Neural cell (in vitro differentiated cells): ENCODE measurements at regions not wholly inside any gene's neighbourhood (a gene's known extent, or its start where the extent isn't known, plus 50 kb on each side); places are given as distances from the start of the nearest gene placed in this dataset.

Experiments used
- H2AFZ ChIP-seq: fragments of 200-600, 300-800 bp; sonication (generic), shearing (Covaris generic); 2 replicates; pipeline ENCODE4 v1.6.0; 2014; ENCODE audit warnings: low read depth, mild to moderate bottlenecking, antibody characterized with exemption, low read length, moderate library complexity
- H3F3A ChIP-seq: fragments of 200-600 bp; shearing (Covaris generic); 2 replicates; pipeline ENCODE4 v1.6.1; 2016; ENCODE audit warnings: mild to moderate bottlenecking, moderate library complexity, mixed read lengths, antibody characterized with exemption, low read length; ENCODE audit not compliant: insufficient read depth, poor library complexity, severe bottlenecking
- H3K27ac ChIP-seq: fragments of 200-600, 300-800 bp; sonication (generic), shearing (Covaris generic); 2 replicates; pipeline ENCODE4 v1.5.1; 2014; ENCODE audit warnings: mild to moderate bottlenecking, low read length, moderate library complexity
- H3K27me3 ChIP-seq: fragments of 300-800, 200-600 bp; sonication (generic), shearing (Covaris generic); 2 replicates; pipeline ENCODE4 v1.6.0; 2014; ENCODE audit warnings: mild to moderate bottlenecking, low read depth, low read length, moderate library complexity; ENCODE audit not compliant: insufficient read depth
- H3K36me3 ChIP-seq: fragments of 300-800, 200-600 bp; sonication (generic), shearing (Covaris generic); 2 replicates; pipeline ENCODE4 v1.5.1; 2014; ENCODE audit warnings: mild to moderate bottlenecking, antibody characterized with exemption, low read length, moderate library complexity; ENCODE audit not compliant: insufficient read depth
- H3K4me2 ChIP-seq: fragments of 300-800, 200-600 bp; sonication (generic), shearing (Covaris generic); 2 replicates; pipeline ENCODE4 v1.6.0; 2014; ENCODE audit warnings: mild to moderate bottlenecking, low read length
- H3K4me3 ChIP-seq: fragments of 300-800, 200-600 bp; sonication (generic), shearing (Covaris generic); 2 replicates; pipeline ENCODE4 v1.5.1; 2014; ENCODE audit warnings: mild to moderate bottlenecking, low read length, moderate library complexity
- H3K79me2 ChIP-seq: fragments of 200-600 bp; shearing (Covaris generic); replicated peaks from 2 replicates; pipeline ENCODE4 v1.6.0; 2014; ENCODE audit warnings: mild to moderate bottlenecking, low read length, moderate library complexity; ENCODE audit not compliant: insufficient read depth
- H3K9ac ChIP-seq: fragments of 300-800, 200-600 bp; sonication (generic), shearing (Covaris generic); 2 replicates; pipeline ENCODE4 v1.6.1; 2016; ENCODE audit warnings: mild to moderate bottlenecking, low read length, mixed read lengths
- H3K9me2 ChIP-seq: fragments of 200-600 bp; shearing (Covaris generic); 2 replicates; pipeline ENCODE4 v1.6.1; 2016; ENCODE audit warnings: mild to moderate bottlenecking, low read length, mixed read lengths; ENCODE audit not compliant: insufficient read depth
- H3K9me3 ChIP-seq: fragments of 200-600, 300-800 bp; sonication (generic), shearing (Covaris generic); 2 replicates; pipeline ENCODE4 v1.6.1; 2016; ENCODE audit warnings: mild to moderate bottlenecking, mixed run types, low read length, moderate library complexity, mixed read lengths
- H4K20me1 ChIP-seq: fragments of 200-600 bp; shearing (Covaris generic); 2 replicates; pipeline ENCODE4 v1.6.1; 2016; ENCODE audit warnings: mild to moderate bottlenecking, mixed run types; ENCODE audit not compliant: insufficient read depth
- EP300 ChIP-seq: fragments of 450-650 bp; conservative IDR thresholded peaks from 2 replicates; pipeline ENCODE4 v1.6.1; 2014; ENCODE audit warnings: antibody characterized with exemption, mild to moderate bottlenecking, moderate library complexity; ENCODE audit not compliant: poor library complexity, severe bottlenecking
- EZH2 ChIP-seq: fragments of 200-600, 300-800 bp; shearing (Covaris generic), sonication (generic); IDR thresholded peaks from 2 replicates; pipeline ENCODE4 v1.6.1; 2014; ENCODE audit warnings: antibody characterized with exemption, low read length, borderline replicate concordance, mild to moderate bottlenecking; ENCODE audit not compliant: insufficient read depth, poor library complexity, severe bottlenecking
- MXI1 ChIP-seq: fragments of 450-650 bp; conservative IDR thresholded peaks from 2 replicates; pipeline ENCODE4 v1.6.1; 2014; ENCODE audit warnings: antibody characterized with exemption, mild to moderate bottlenecking; ENCODE audit not compliant: poor library complexity, severe bottlenecking
- POLR2AphosphoS5 ChIP-seq: IDR thresholded peaks from 2 replicates; pipeline ENCODE4 v1.6.1; 2012
- RAD21 ChIP-seq: fragments of 450-650 bp; conservative IDR thresholded peaks from 2 replicates; pipeline ENCODE4 v1.6.1; 2014; ENCODE audit warnings: antibody characterized with exemption, mild to moderate bottlenecking, moderate library complexity
- REST ChIP-seq: IDR thresholded peaks from 2 replicates; pipeline ENCODE4 v1.6.1; 2012; ENCODE audit warnings: borderline replicate concordance
- SMC3 ChIP-seq: fragments of 450-650 bp; conservative IDR thresholded peaks from 2 replicates; pipeline ENCODE4 v1.6.1; 2014; ENCODE audit warnings: antibody characterized with exemption, mild to moderate bottlenecking, moderate library complexity; ENCODE audit not compliant: poor library complexity
- TAF1 ChIP-seq: IDR thresholded peaks from 2 replicates; pipeline ENCODE4 v1.6.1; 2012; ENCODE audit warnings: low read depth
- TF ChIP-seq, protein P1 (sequence below): fragments of 450-650 bp; IDR thresholded peaks from 2 replicates; pipeline ENCODE4 v1.5.1; 2014; ENCODE audit warnings: antibody characterized with exemption, mild to moderate bottlenecking, moderate library complexity; ENCODE audit not compliant: poor library complexity, severe bottlenecking

DNA sequence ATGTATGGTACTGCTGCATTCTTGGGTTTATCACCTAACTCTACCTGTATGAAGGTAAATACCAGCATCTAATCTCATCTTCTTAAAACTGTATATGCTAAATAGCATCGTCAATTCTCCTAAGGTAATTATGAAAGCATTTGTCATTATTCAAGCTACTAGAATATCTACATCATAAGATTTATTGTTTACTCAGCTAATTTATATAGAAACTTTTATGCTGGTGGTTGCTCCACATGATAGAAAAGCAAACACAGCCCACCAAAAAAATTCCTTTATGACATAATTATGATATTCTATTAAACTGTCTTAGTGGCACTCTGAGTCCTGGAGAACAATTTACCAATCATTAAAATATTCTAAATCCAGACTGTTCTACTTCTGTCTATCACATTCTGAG, 1226.1 kb upstream of the NRXN1 start:
- Histone ChIP-seq H3K9me3 (no peaks in the 10 kb centered on the region), H3K79me2 (no peaks in the 10 kb centered on the region), H4K20me1 (no peaks in the 10 kb centered on the region), H3K9me2 (no peaks in the 10 kb centered on the region), H3K27ac (no peak overlapping the region), H2AFZ (no peak overlapping the region), H3K4me3 (no peak overlapping the region), H3K27me3 (no peaks in the 10 kb centered on the region), H3K4me2 (no peak overlapping the region), H3F3A (no peaks in the 10 kb centered on the region), H3K9ac (no peak overlapping the region), H3K36me3 (no peaks in the 10 kb centered on the region)
- TF ChIP-seq TAF1: no peak
- no peak for TF ChIP-seq EP300
- no peak for TF ChIP-seq RAD21
- TF ChIP-seq SMC3: no peak
- no peak for TF ChIP-seq MXI1
- no peak for TF ChIP-seq REST
- TF ChIP-seq POLR2AphosphoS5: no peak

DNA sequence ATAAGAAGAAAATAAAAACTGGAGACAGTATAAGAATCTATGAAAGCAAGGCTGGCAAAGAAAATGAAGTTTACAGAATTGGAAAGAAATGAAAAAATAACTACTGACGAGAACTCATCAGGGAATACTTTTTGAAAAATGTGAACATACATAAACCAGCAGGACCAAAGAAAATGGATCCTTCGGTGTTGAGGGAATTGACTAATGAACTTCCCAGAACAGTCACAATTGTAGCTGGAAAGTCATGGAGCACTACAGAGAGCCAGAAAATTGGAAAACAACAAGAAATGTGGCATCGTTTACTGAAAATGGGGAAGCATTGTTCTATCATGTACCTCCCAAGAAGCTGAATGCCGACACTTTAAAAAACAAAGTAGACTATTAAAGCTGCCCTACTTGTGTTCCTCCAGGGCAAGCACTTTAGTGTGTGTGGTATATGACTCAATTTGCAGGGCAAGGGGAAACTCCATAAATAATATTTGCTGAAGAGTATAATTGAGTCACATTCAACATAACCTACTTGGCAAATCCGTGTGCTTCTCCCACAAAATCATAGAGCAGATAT, 1221.6 kb upstream of the NRXN1 start:
- Histone ChIP-seq H3K4me3 (no peak overlapping the region), H3K9ac (no peak overlapping the region), H3K27ac (no peak overlapping the region), H3K9me3 (no peaks in the 10 kb centered on the region), H4K20me1 (no peaks in the 10 kb centered on the region), H3K4me2 (no peak overlapping the region), H3F3A (no peaks in the 10 kb centered on the region), H3K79me2 (no peaks in the 10 kb centered on the region), H3K9me2 (no peaks in the 10 kb centered on the region), H3K27me3 (no peaks in the 10 kb centered on the region), H3K36me3 (no peaks in the 10 kb centered on the region), H2AFZ (no peak overlapping the region)
- TF ChIP-seq MXI1: no peak
- TF ChIP-seq POLR2AphosphoS5: no peak
- no peak for TF ChIP-seq EP300
- no peak for TF ChIP-seq SMC3
- TF ChIP-seq TAF1: no peak
- no peak for TF ChIP-seq EZH2
- TF ChIP-seq RAD21: no peak
- TF ChIP-seq REST: no peak
- TF ChIP-seq, protein P1, sequence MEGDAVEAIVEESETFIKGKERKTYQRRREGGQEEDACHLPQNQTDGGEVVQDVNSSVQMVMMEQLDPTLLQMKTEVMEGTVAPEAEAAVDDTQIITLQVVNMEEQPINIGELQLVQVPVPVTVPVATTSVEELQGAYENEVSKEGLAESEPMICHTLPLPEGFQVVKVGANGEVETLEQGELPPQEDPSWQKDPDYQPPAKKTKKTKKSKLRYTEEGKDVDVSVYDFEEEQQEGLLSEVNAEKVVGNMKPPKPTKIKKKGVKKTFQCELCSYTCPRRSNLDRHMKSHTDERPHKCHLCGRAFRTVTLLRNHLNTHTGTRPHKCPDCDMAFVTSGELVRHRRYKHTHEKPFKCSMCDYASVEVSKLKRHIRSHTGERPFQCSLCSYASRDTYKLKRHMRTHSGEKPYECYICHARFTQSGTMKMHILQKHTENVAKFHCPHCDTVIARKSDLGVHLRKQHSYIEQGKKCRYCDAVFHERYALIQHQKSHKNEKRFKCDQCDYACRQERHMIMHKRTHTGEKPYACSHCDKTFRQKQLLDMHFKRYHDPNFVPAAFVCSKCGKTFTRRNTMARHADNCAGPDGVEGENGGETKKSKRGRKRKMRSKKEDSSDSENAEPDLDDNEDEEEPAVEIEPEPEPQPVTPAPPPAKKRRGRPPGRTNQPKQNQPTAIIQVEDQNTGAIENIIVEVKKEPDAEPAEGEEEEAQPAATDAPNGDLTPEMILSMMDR: no peak
